Pancreas (tissue), 10 donors: ENCODE measurements at regions not wholly inside any gene's neighbourhood (a gene's known extent, or its start where the extent isn't known, plus 50 kb on each side); places are given as distances from the start of the nearest gene placed in this dataset.

Experiments
- ATAC-seq, 4 donors: fragments of 200-7000 bp; cut with Tn5 transposase; one replicate each; pipeline versions ENCODE4 v1.8.0 to v1.9.1; 2020; ENCODE audit warnings: mild to moderate bottlenecking in 4 of 4, moderate library complexity in 4 of 4
- DNase-seq, 6 donors: peaks; one replicate each; pipeline ENCODE4 v3.0.0-alpha.2; 2020
- FAIRE-seq: peaks from 2 replicates; lab custom pipeline; 2012; peaks lifted over from hg19 to GRCh38; lab: Jason Lieb, UNC
- H3K27ac ChIP-seq, 4 donors: fragments of 200-600 bp; sonication (generic); 1 replicate in 3 of 4; 2 replicates in 1 of 4; pipeline versions ENCODE4 v1.5.0 to v1.8.0; 2020
- H3K27me3 ChIP-seq, 4 donors: fragments of 200-600 bp; one replicate each; pipeline ENCODE4 v1.8.0; 2021
- H3K36me3 ChIP-seq, 3 donors: fragments of 200-600 bp; sonication (generic) in 1 of 3; one replicate each; pipeline versions ENCODE4 v1.5.0 to v1.8.0; 2020 to 2021
- H3K4me1 ChIP-seq, 3 donors: fragments of 200-600 bp; one replicate each; pipeline ENCODE4 v1.8.0; 2021
- H3K4me3 ChIP-seq, 4 donors: fragments of 200-600 bp; sonication (generic) in 2 of 4; one replicate each; pipeline versions ENCODE4 v1.5.0 to v1.8.0; 2020 to 2021
- H3K9me3 ChIP-seq, 4 donors: fragments of 200-600 bp; one replicate each; pipeline ENCODE4 v1.8.0; 2021
- WGBS, 2 donors: extraction: QIAGEN DNeasy Blood & Tissue Kit; methylation state at CpG; one replicate each; pipeline ENCODE4 v1.1.7; 2013; 5-methylcytosine and 5-hydroxymethylcytosine counted together
- intact Hi-C, 3 donors: fragments of 100-400 bp; cut with DNase I; formaldehyde crosslinking; loops; one replicate each; pipeline versions ENCODE4 v1.11.1 to v1.14.2; 2022
- TF ChIP-seq, protein P1 (sequence below), 4 donors: fragments of 200-600 bp; sonication (generic) in 3 of 4; IDR thresholded peaks; one replicate each; pipeline versions ENCODE4 v1.5.0 to v1.8.0; 2021; ENCODE audit warnings: antibody characterized with exemption in 4 of 4
- donor health status: healthy with polysubstance abuse.
- donor health status: DM: no; HTN: no; CAD: no; lungs with moderate emphysema.
- donor health status: DM: no; HTN: no; CAD: no.
- donor health status: control.
- donor health status: control.
- donor health status: Bipolar disorder and iron deficiency.
- donor health status: DM: yes; HTN: yes; CAD: no.
- donor health status: DM: no; HTN: no; CAD: no.
- donor health status: DM: no; HTN: no; CAD: no.
- donor health status: DM: yes; HTN: yes; CAD: no.

- no peaks in the 10 kb centered on the region for H3K27me3 ChIP-seq
- ATAC-seq, result no peak
- no peaks in the 10 kb centered on the region for H3K4me1 ChIP-seq
- FAIRE-seq, result no peak
- TF ChIP-seq, protein P1, sequence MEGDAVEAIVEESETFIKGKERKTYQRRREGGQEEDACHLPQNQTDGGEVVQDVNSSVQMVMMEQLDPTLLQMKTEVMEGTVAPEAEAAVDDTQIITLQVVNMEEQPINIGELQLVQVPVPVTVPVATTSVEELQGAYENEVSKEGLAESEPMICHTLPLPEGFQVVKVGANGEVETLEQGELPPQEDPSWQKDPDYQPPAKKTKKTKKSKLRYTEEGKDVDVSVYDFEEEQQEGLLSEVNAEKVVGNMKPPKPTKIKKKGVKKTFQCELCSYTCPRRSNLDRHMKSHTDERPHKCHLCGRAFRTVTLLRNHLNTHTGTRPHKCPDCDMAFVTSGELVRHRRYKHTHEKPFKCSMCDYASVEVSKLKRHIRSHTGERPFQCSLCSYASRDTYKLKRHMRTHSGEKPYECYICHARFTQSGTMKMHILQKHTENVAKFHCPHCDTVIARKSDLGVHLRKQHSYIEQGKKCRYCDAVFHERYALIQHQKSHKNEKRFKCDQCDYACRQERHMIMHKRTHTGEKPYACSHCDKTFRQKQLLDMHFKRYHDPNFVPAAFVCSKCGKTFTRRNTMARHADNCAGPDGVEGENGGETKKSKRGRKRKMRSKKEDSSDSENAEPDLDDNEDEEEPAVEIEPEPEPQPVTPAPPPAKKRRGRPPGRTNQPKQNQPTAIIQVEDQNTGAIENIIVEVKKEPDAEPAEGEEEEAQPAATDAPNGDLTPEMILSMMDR (IDR thresholded peaks at IDR 0.05), result no peak
- H3K36me3 ChIP-seq, result no peaks in the 10 kb centered on the region
- 57 to 90% methylated on average over 4 of the region's 4 CpGs for WGBS, 2 donors
- intact Hi-C loops, result no loop called here
- no peak overlapping the region for H3K4me3 ChIP-seq
- no peak overlapping the region for H3K27ac ChIP-seq
- no peak for DNase-seq
- no peaks in the 10 kb centered on the region for H3K9me3 ChIP-seq
Measured at GRCh38 chr15:96117270-96117669, 213.2 kb upstream of the NR2F2 start.

GRCh38 chr15:96119734-96120133 lies 210.8 kb upstream of the NR2F2 start:
- FAIRE-seq, result no peak
- H3K4me3 ChIP-seq, result no peak overlapping the region
- TF ChIP-seq, protein P1 (IDR thresholded peaks at IDR 0.05), result no peak
- no peak overlapping the region for H3K27ac ChIP-seq
- 89 to 92% methylated on average over 12 of the region's 12 CpGs for WGBS, 2 donors
- intact Hi-C loops, result no loop called here
- H3K27me3 ChIP-seq, result no peaks in the 10 kb centered on the region
- ATAC-seq, result no peak
- DNase-seq, result no peak
- H3K4me1 ChIP-seq, result no peaks in the 10 kb centered on the region
- H3K9me3 ChIP-seq, result no peaks in the 10 kb centered on the region
- H3K36me3 ChIP-seq, result no peaks in the 10 kb centered on the region

DNA sequence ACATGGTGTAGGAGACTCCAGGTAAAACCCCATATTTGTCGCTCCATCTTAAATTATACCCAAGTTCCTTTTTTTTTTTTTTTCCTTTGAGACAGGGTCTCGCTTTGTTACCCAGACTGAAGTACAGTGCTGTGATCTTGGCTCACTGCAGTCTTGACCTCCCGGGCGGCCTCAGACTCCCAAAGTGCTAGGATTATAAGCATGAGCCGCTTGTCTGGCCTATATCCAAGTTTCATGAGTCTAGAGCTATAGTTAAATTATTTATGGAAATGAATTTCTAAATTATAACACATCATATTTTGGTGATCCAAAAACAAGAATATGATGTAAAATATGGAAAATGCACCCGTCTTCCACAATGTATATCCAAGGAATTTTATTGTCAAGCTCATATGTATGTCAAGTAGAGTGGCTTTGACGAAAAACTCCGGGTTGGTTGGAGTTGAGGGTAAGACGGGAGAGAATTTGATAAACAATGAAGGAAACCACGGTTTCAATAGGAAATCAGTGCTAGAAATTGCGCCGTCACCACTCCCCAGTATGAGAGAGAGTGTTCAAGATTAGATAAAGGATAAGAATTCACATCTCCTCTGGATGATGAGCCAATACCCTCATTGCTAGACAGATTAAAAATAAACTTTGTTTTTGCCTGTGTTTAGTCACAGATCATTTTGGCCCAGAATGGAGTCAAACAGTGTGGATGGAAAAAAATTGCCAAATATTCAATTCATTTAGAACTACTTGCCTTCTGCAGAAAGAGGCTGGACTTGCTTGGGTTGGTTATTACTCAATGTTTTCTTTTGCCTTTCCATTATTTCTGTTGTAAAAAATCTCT lies 209.2 kb upstream of the NR2F2 start:
- WGBS, 2 donors, result 88 to 90% methylated on average over 12 of the region's 12 CpGs
- TF ChIP-seq, protein P1 (IDR thresholded peaks at IDR 0.05), result no peak
- Histone ChIP-seq H3K36me3 (no peaks in the 10 kb centered on the region), H3K27ac (no peak overlapping the region), H3K9me3 (no peaks in the 10 kb centered on the region), H3K4me3 (no peak overlapping the region), H3K27me3 (no peaks in the 10 kb centered on the region), H3K4me1 (no peaks in the 10 kb centered on the region)
- DNase-seq (no peak), ATAC-seq (peak in 1 of 4 donors; percentile 38), FAIRE-seq (no peak)
- intact Hi-C loops, result no loop called here

- ATAC-seq (no peak), DNase-seq (no peak), FAIRE-seq (no peak)
- Histone ChIP-seq H3K36me3 (no peaks in the 10 kb centered on the region), H3K9me3 (no peaks in the 10 kb centered on the region), H3K27me3 (no peaks in the 10 kb centered on the region), H3K4me3 (no peak overlapping the region), H3K4me1 (no peaks in the 10 kb centered on the region), H3K27ac (no peak overlapping the region)
- TF ChIP-seq, protein P1 (IDR thresholded peaks at IDR 0.05), result no peak
- intact Hi-C loops, result no loop called here
- WGBS, 2 donors, result 83 to 84% methylated on average over 5 of the region's 5 CpGs
Measured at GRCh38 chr15:96122077-96123027, 208.1 kb upstream of the NR2F2 start.
